EL (cell line): ENCODE measurements at regions not wholly inside any gene's neighbourhood (a gene's known extent, or its start where the extent isn't known, plus 50 kb on each side); places are given as distances from the start of the nearest gene placed in this dataset.

Experiments
- DNase-seq: peaks from one replicate; pipeline ENCODE4 v3.0.0-alpha.2; 2016

GRCh38 chr6:11291582-11291981 lies 59.1 kb upstream of the NEDD9 start:
- no peak for DNase-seq

- DNase-seq: no peak
Observed at GRCh38 chr6:11290027-11290426, 57.6 kb upstream of the NEDD9 start.

- DNase-seq: no peak
Observed at GRCh38 chr6:11288065-11288464, 55.6 kb upstream of the NEDD9 start.

- no peak for DNase-seq
Observed at GRCh38 chr6:11284996-11285395, 52.5 kb upstream of the NEDD9 start.

GRCh38 chr6:11283629-11284028 lies 51.2 kb upstream of the NEDD9 start:
- DNase-seq: no peak

- DNase-seq: no peak
Observed at GRCh38 chr6:11282875-11283274, 50.4 kb upstream of the NEDD9 start.
